ENCODE measurements at regions not wholly inside any gene's neighbourhood (a gene's known extent, or its start where the extent isn't known, plus 50 kb on each side); places are given as distances from the start of the nearest gene placed in this dataset.

DNA sequence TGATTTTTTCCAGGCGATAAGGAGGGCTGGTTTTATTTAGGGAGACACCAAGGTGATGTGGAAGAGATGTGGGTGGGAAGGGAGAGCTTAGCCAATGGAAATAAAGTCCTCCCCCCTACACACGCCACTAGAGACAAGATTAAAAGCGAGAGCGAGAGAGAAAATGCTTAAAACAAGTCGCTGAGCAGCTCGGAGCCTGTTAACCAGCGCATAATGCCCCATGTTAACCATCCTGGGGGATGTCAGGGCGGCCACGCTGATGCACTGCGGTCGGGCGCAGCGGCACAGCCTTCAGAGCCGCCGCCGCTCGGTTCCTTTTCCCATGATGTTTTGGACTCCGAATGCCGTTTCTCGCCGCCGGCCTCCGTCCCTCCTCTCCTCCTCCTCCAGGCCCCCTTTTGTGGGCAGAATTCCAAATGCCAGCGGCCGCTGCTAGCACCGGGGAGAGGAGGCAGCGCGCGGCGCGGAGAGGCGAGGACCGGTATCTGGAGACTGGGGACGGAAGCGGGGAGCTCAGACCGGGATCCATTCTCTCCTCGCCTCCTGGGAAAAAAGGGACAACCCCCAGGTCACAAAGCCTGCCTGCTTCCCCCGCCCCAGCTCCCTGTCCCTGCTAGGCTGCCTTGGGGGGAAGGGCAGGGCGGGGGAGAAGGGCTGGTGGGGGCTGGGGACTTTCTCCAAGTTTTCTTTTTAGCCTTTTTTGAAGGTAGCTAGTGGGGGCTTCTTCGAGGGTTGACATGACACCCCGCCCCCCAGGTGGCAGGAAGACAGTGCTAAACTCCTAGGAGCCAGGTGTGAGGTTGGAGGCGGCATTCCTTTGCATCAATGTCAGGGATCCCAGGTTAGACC lies 98.1 kb upstream of the CCL2 start:
- H3K27me3 ChIP-seq (ENCODE audit: insufficient read depth, low read length) = peaks cover 84% of the 10 kb centered on the region
- no peaks in the 10 kb centered on the region for H3K36me3 ChIP-seq (ENCODE audit: insufficient read depth, low read length)
- H3K79me2 ChIP-seq (ENCODE audit: control insufficient read depth, insufficient read depth, low read length, unreplicated experiment) = no peaks in the 10 kb centered on the region
- no peak overlapping the region for H3K27ac ChIP-seq (ENCODE audit: low read depth, low read length)
- no peak overlapping the region for H2AFZ ChIP-seq (ENCODE audit: low read length, unreplicated experiment)
- no peak overlapping the region for H3K4me3 ChIP-seq (ENCODE audit: low read depth, low read length)
- no peaks in the 10 kb centered on the region for H3K4me1 ChIP-seq (ENCODE audit: control insufficient read depth, insufficient read depth, low read length, unreplicated experiment)

DNA sequence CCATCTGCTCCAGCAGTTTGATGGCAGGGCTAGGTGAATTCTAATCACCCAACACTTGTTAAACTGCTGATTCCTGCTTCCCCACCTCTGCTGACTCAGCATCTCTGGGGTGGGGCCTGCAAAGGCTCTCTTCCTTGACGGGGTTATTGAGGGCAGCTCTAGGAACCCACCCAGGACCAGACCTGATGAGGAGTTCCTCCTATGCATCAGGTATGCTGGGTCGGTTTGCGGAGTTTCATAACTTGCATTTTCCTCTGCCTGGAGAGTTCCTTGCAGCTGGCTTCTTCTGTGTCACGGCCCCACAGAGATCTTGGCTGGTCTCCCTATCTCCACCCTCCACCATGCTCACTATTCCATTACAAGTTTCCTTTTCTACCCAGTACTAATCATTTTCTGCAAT lies 93.4 kb upstream of the CCL2 start:
- H3K27ac ChIP-seq (ENCODE audit: low read depth, low read length) = no peak overlapping the region

DNA sequence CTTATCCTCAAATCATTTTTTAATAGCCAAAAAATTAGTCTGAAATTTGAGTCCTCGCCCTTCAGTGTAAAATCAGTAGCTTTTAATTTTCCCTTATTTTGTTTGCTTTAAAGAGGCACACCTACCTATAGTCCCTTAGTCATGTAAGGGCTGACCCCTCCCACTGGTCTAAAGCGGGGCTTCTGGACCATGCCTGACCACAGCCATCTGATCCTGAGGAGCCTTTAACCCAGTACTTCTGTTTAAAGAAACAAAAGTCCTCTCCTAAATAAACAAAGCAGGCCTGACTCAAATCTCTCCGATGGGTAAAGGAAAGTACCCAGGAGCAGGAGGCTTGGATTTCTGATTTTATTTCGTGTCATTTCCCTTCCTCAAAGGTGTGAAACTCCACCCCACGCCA lies 92.0 kb upstream of the CCL2 start:
- Histone ChIP-seq H3K4me3 (ENCODE audit: low read depth, low read length) (no peak overlapping the region), H2AFZ (ENCODE audit: low read length, unreplicated experiment) (no peak overlapping the region), H3K79me2 (ENCODE audit: control insufficient read depth, insufficient read depth, low read length, unreplicated experiment) (no peaks in the 10 kb centered on the region), H3K27ac (ENCODE audit: low read depth, low read length) (no peak overlapping the region), H3K36me3 (ENCODE audit: insufficient read depth, low read length) (no peaks in the 10 kb centered on the region), H3K27me3 (ENCODE audit: insufficient read depth, low read length) (peaks cover 73% of the 10 kb centered on the region), H3K4me1 (ENCODE audit: control insufficient read depth, insufficient read depth, low read length, unreplicated experiment) (no peaks in the 10 kb centered on the region)

More for the DNA sequence above, 93.4 kb upstream of the CCL2 start:
- Histone ChIP-seq H3K36me3 (ENCODE audit: insufficient read depth, low read length) (no peaks in the 10 kb centered on the region), H3K79me2 (ENCODE audit: control insufficient read depth, insufficient read depth, low read length, unreplicated experiment) (no peaks in the 10 kb centered on the region), H3K4me1 (ENCODE audit: control insufficient read depth, insufficient read depth, low read length, unreplicated experiment) (no peaks in the 10 kb centered on the region), H3K27me3 (ENCODE audit: insufficient read depth, low read length) (peaks cover 85% of the 10 kb centered on the region), H2AFZ (ENCODE audit: low read length, unreplicated experiment) (no peak overlapping the region), H3K4me3 (ENCODE audit: low read depth, low read length) (no peak overlapping the region)

DNA sequence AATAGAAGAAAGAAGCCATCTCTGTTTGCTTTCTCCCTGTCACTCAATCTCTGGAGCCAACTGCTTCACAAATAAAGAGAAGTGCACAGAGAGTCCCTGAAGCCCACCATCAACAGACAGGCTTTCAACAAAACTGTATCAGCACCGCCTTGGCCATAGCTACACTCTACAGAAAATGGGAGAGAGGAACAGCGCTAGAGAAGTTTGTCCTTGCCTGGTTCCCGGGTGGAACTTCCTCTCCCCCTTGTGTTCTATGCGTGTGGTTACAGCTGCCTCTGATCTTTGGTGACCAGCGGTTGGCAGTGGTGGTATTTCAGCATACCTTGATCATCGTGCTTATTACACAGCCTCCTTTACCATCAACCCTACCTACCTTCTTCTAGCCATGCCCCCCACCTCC lies 91.4 kb upstream of the CCL2 start:
- Histone ChIP-seq H3K27me3 (ENCODE audit: insufficient read depth, low read length) (peaks cover 68% of the 10 kb centered on the region), H2AFZ (ENCODE audit: low read length, unreplicated experiment) (no peak overlapping the region), H3K79me2 (ENCODE audit: control insufficient read depth, insufficient read depth, low read length, unreplicated experiment) (no peaks in the 10 kb centered on the region), H3K4me3 (ENCODE audit: low read depth, low read length) (no peak overlapping the region), H3K4me1 (ENCODE audit: control insufficient read depth, insufficient read depth, low read length, unreplicated experiment) (no peaks in the 10 kb centered on the region), H3K27ac (ENCODE audit: low read depth, low read length) (no peak overlapping the region), H3K36me3 (ENCODE audit: insufficient read depth, low read length) (no peaks in the 10 kb centered on the region)

DNA sequence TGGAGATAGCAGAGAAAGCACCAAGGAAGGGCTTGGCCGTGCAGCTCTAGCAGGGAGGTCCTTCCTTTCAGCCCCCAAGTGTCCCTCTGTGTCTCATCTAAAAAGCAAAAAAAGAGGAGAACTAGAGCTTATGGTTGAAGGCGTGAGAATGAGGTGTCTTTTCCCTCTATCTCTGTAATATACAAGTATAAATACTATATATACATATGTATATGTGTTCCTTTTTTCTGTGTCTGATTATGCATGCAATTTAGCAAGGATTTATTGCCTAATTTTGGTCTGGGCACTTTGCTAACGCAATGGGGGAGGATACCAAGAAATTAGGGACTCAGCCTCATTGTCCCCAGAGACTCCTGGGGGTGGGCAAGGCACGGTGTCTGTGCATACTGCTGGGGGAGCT lies 90.2 kb upstream of the CCL2 start:
- Histone ChIP-seq H3K4me3 (ENCODE audit: low read depth, low read length) (no peak overlapping the region), H3K36me3 (ENCODE audit: insufficient read depth, low read length) (no peaks in the 10 kb centered on the region), H3K79me2 (ENCODE audit: control insufficient read depth, insufficient read depth, low read length, unreplicated experiment) (no peaks in the 10 kb centered on the region), H3K4me1 (ENCODE audit: control insufficient read depth, insufficient read depth, low read length, unreplicated experiment) (no peaks in the 10 kb centered on the region), H3K27ac (ENCODE audit: low read depth, low read length) (no peak overlapping the region), H3K27me3 (ENCODE audit: insufficient read depth, low read length) (peaks cover 56% of the 10 kb centered on the region), H2AFZ (ENCODE audit: low read length, unreplicated experiment) (no peak overlapping the region)

DNA sequence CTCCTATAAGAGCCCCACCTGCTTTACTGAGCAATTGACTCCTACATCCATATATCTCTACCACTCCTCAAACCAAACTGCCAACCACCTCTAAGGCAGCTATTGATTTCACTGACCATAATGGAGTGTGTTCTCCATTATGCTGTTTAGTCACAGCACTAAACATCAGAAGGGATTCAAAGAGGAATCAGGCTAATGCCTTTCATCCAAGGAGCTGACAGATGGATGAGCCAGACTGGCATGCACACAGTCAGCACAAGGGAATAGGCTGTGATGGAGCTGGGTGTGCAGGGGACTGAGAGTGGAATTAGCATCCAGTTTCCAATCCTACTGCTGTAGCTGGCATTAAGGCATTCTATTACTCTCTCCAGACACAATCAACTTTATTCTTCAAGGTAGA lies 88.7 kb upstream of the CCL2 start:
- H3K4me1 ChIP-seq (ENCODE audit: control insufficient read depth, insufficient read depth, low read length, unreplicated experiment) = no peaks in the 10 kb centered on the region
- H3K27me3 ChIP-seq (ENCODE audit: insufficient read depth, low read length) = peaks cover 44% of the 10 kb centered on the region
- no peaks in the 10 kb centered on the region for H3K79me2 ChIP-seq (ENCODE audit: control insufficient read depth, insufficient read depth, low read length, unreplicated experiment)
- H3K27ac ChIP-seq (ENCODE audit: low read depth, low read length) = no peak overlapping the region
- H3K36me3 ChIP-seq (ENCODE audit: insufficient read depth, low read length) = no peaks in the 10 kb centered on the region
- H2AFZ ChIP-seq (ENCODE audit: low read length, unreplicated experiment) = no peak overlapping the region
- no peak overlapping the region for H3K4me3 ChIP-seq (ENCODE audit: low read depth, low read length)

DNA sequence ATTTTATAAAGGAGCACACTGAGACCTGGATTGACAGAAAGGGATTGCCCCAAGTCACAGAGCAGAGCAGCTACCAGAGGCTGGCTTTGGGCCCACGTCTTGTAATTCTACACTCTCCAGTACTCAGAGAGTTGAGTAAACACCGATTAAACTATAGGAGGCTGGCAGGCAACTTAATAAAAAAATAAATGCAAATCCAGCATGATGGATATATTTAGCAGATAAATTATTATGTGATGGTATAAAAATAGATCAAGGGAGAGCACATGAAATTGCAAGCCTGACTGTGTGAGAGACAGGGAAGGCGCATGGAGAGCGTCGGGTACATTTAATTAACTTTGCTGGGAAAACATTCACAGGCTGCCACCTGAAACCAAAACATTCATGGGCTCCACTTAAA lies 87.7 kb upstream of the CCL2 start:
- no peaks in the 10 kb centered on the region for H3K79me2 ChIP-seq (ENCODE audit: control insufficient read depth, insufficient read depth, low read length, unreplicated experiment)
- H3K36me3 ChIP-seq (ENCODE audit: insufficient read depth, low read length) = no peaks in the 10 kb centered on the region

DNA sequence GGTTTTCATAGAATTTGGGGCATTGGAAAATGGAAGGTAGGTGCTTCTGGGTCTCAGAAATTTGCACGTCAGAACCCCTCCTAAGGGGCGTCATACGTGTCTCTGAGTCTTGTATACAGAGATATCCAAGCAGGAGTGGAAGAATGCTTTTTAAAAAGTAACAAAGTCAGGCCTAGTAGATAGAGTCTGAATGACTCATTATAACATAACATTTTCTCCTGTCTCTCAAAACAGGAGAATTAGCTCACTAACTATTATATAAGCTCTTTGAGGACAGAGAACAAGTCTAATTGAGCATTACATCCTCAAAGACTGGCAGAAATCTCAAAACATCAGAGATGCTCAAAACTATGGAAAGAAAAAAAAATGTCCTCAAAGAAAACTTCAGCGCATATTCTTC lies 86.1 kb upstream of the CCL2 start:
- Histone ChIP-seq H2AFZ (ENCODE audit: low read length, unreplicated experiment) (no peak overlapping the region), H3K4me1 (ENCODE audit: control insufficient read depth, insufficient read depth, low read length, unreplicated experiment) (no peaks in the 10 kb centered on the region), H3K27me3 (ENCODE audit: insufficient read depth, low read length) (peaks cover 21% of the 10 kb centered on the region), H3K27ac (ENCODE audit: low read depth, low read length) (no peak overlapping the region), H3K36me3 (ENCODE audit: insufficient read depth, low read length) (no peaks in the 10 kb centered on the region), H3K4me3 (ENCODE audit: low read depth, low read length) (no peak overlapping the region), H3K79me2 (ENCODE audit: control insufficient read depth, insufficient read depth, low read length, unreplicated experiment) (no peaks in the 10 kb centered on the region)

More for the DNA sequence above, 87.7 kb upstream of the CCL2 start:
- Histone ChIP-seq H3K4me3 (ENCODE audit: low read depth, low read length) (no peak overlapping the region), H3K27ac (ENCODE audit: low read depth, low read length) (no peak overlapping the region), H3K4me1 (ENCODE audit: control insufficient read depth, insufficient read depth, low read length, unreplicated experiment) (no peaks in the 10 kb centered on the region), H2AFZ (ENCODE audit: low read length, unreplicated experiment) (no peak overlapping the region), H3K27me3 (ENCODE audit: insufficient read depth, low read length) (peaks cover 35% of the 10 kb centered on the region)

DNA sequence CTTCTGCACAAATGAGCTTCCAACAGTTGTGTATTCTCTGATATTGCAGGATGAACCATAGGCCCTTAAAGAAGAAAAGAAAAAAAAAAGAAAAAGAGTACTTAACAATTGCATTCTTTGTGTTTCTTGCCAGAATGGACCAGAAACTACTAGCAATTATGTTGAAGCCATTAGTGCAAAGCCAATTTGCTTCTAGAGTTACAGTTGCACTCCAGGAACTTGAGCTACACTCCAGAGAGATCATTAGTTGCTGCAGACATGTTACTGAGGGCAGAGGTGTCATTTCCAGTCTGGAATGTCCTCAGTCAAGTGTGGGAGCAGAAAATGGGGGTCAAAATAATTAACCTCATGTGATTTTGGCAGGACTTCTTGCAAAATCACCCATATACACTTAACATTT lies 85.6 kb upstream of the CCL2 start:
- Histone ChIP-seq H3K4me1 (ENCODE audit: control insufficient read depth, insufficient read depth, low read length, unreplicated experiment) (no peaks in the 10 kb centered on the region), H3K4me3 (ENCODE audit: low read depth, low read length) (no peak overlapping the region), H2AFZ (ENCODE audit: low read length, unreplicated experiment) (no peak overlapping the region), H3K36me3 (ENCODE audit: insufficient read depth, low read length) (no peaks in the 10 kb centered on the region), H3K27ac (ENCODE audit: low read depth, low read length) (no peak overlapping the region), H3K27me3 (ENCODE audit: insufficient read depth, low read length) (peaks cover 17% of the 10 kb centered on the region), H3K79me2 (ENCODE audit: control insufficient read depth, insufficient read depth, low read length, unreplicated experiment) (no peaks in the 10 kb centered on the region)

DNA sequence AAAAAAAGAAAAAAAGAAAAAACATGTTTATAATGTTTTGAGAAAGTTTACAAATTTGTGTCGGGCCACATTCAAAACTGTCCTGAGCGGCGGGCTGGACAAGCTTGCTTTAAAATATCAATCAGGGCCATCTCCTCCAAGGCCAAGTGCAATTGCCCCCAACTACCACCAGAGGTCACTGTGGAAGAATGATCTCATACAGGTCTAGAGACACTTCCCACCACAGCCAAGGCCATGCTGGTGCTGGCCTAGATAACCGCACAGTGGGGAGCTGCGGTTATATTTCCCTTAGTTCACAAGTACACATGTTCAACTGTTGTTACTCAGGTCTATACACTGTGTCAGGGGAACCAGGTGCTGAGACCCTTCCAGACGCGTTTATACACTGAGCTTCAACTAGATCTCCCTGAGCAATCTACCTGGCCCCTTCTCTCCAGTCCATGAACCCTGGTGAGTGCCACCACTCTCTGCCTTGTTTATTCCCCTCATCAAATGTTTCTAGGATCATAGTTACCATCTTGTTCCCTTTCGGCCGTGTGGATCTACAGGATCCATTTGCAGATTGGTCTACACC lies 83.8 kb upstream of the CCL2 start:
- Histone ChIP-seq H3K4me3 (ENCODE audit: low read depth, low read length) (no peak overlapping the region), H2AFZ (ENCODE audit: low read length, unreplicated experiment) (no peak overlapping the region), H3K27ac (ENCODE audit: low read depth, low read length) (no peak overlapping the region), H3K4me1 (ENCODE audit: control insufficient read depth, insufficient read depth, low read length, unreplicated experiment) (no peaks in the 10 kb centered on the region), H3K79me2 (ENCODE audit: control insufficient read depth, insufficient read depth, low read length, unreplicated experiment) (no peaks in the 10 kb centered on the region), H3K36me3 (ENCODE audit: insufficient read depth, low read length) (no peaks in the 10 kb centered on the region), H3K27me3 (ENCODE audit: insufficient read depth, low read length) (peaks cover under 1% of the 10 kb centered on the region; the same call in 1 of the 2 replicates)

DNA sequence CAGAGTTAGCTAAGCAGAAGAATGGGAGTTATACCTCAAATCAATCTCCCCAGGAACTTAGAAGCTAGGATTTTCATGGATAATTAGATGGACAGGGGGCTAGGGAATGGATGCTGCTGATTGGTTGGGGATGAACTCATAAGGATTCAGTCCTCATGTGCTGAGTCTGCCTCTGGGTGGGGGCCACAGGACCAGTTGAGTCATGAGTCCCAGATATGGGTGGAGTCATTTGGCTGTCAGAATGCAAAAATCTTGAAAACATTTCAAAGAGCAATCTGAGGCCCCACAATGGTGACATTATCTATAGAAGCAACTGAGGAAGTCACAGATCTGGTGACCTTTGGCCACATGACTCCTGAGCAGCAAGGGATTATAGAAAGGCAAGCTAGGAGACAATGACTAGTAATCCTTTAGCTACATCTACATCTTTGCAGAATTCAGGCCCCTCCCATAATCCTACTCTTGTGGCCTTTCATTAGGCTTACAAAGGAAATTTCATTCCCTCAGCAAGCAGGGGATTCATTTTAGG lies 82.6 kb upstream of the CCL2 start:
- no peak overlapping the region for H3K4me3 ChIP-seq (ENCODE audit: low read depth, low read length)
- H3K36me3 ChIP-seq (ENCODE audit: insufficient read depth, low read length) = no peaks in the 10 kb centered on the region
- H2AFZ ChIP-seq (ENCODE audit: low read length, unreplicated experiment) = no peak overlapping the region
- H3K27ac ChIP-seq (ENCODE audit: low read depth, low read length) = no peak overlapping the region
- H3K27me3 ChIP-seq (ENCODE audit: insufficient read depth, low read length) = peaks cover 3% of the 10 kb centered on the region; the same call in 1 of the 2 replicates
- H3K4me1 ChIP-seq (ENCODE audit: control insufficient read depth, insufficient read depth, low read length, unreplicated experiment) = peaks cover 1% of the 10 kb centered on the region
- no peaks in the 10 kb centered on the region for H3K79me2 ChIP-seq (ENCODE audit: control insufficient read depth, insufficient read depth, low read length, unreplicated experiment)
